ENCODE measurements at regions not wholly inside any gene's neighbourhood (a gene's known extent, or its start where the extent isn't known, plus 50 kb on each side); places are given as distances from the start of the nearest gene placed in this dataset.

GRCh38 chr15:73001840-73002239 is 50.4 kb upstream of the NEO1 start:
- H3K36me3 ChIP-seq, result no peaks in the 10 kb centered on the region
- peaks cover 4% of the 10 kb centered on the region for H3K4me1 ChIP-seq (replicated peaks)
- H3K9me3 ChIP-seq, result no peaks in the 10 kb centered on the region
- intact Hi-C loops (cut with DNase I), result no loop called here
- TF ChIP-seq CTCF (IDR thresholded peaks at IDR 0.05) (no peak), POLR2A (IDR thresholded peaks at IDR 0.05) (no peak), POLR2AphosphoS5 (IDR thresholded peaks at IDR 0.05) (no peak)
- H3K27me3 ChIP-seq (replicated peaks; ENCODE audit: insufficient read depth), result no peaks in the 10 kb centered on the region
- DNase-seq (ENCODE audit: low spot score), result no peak
- no peak overlapping the region for H3K4me3 ChIP-seq
- no peak overlapping the region for H3K27ac ChIP-seq
- 89% methylated on average over 2 of the region's 2 CpGs for WGBS

- no peak for DNase-seq (ENCODE audit: low spot score)
- Histone ChIP-seq H3K9me3 (no peaks in the 10 kb centered on the region), H3K27me3 (replicated peaks; ENCODE audit: insufficient read depth) (no peaks in the 10 kb centered on the region), H3K4me1 (replicated peaks) (peaks cover 4% of the 10 kb centered on the region), H3K4me3 (no peak overlapping the region), H3K36me3 (no peaks in the 10 kb centered on the region), H3K27ac (no peak overlapping the region)
- TF ChIP-seq POLR2A (IDR thresholded peaks at IDR 0.05) (no peak), POLR2AphosphoS5 (IDR thresholded peaks at IDR 0.05) (peak; percentile 17)
- 6% methylated on average over 4 of the region's 4 CpGs for WGBS
- intact Hi-C loops (cut with DNase I), result no loop called here
Measured at GRCh38 chr15:73000293-73000692, 52.0 kb upstream of the NEO1 start.

- WGBS, result 87% methylated on average over 3 of the region's 3 CpGs
- H3K9me3 ChIP-seq, result no peaks in the 10 kb centered on the region
- no peak for TF ChIP-seq CTCF (IDR thresholded peaks at IDR 0.05)
- no peak for TF ChIP-seq POLR2AphosphoS5 (IDR thresholded peaks at IDR 0.05)
- no peak for TF ChIP-seq POLR2A (IDR thresholded peaks at IDR 0.05)
- intact Hi-C loops (cut with DNase I), result no loop called here
- H3K27me3 ChIP-seq (replicated peaks; ENCODE audit: insufficient read depth), result no peaks in the 10 kb centered on the region
- H3K4me1 ChIP-seq (replicated peaks), result peaks cover 4% of the 10 kb centered on the region
- H3K36me3 ChIP-seq, result no peaks in the 10 kb centered on the region
- DNase-seq (ENCODE audit: low spot score), result no peak
- H3K27ac ChIP-seq, result no peak overlapping the region
- H3K4me3 ChIP-seq, result no peak overlapping the region
Measured at GRCh38 chr15:72999586-72999985, 52.7 kb upstream of the NEO1 start.

GRCh38 chr15:72998681-72999466 is 53.4 kb upstream of the NEO1 start:
- WGBS, result 55% methylated on average over 18 of the region's 18 CpGs
- no peaks in the 10 kb centered on the region for H3K27me3 ChIP-seq (replicated peaks; ENCODE audit: insufficient read depth)
- H3K9me3 ChIP-seq, result no peaks in the 10 kb centered on the region
- H3K4me3 ChIP-seq, result no peak overlapping the region
- DNase-seq (ENCODE audit: low spot score), result peak; percentile 27
- TF ChIP-seq CTCF (IDR thresholded peaks at IDR 0.05), result no peak
- TF ChIP-seq POLR2A (IDR thresholded peaks at IDR 0.05), result no peak
- no peak for TF ChIP-seq POLR2AphosphoS5 (IDR thresholded peaks at IDR 0.05)
- peaks cover 4% of the 10 kb centered on the region for H3K4me1 ChIP-seq (replicated peaks)
- peak overlapping the region; percentile 31 to 52 for H3K27ac ChIP-seq
- intact Hi-C loops (cut with DNase I), result no loop called here
- H3K36me3 ChIP-seq, result no peaks in the 10 kb centered on the region

GRCh38 chr15:72998226-72998625 is 54.0 kb upstream of the NEO1 start:
- peak overlapping the region; percentile 31 to 52 for H3K27ac ChIP-seq
- no peaks in the 10 kb centered on the region for H3K36me3 ChIP-seq
- no peaks in the 10 kb centered on the region for H3K9me3 ChIP-seq
- peak; percentile 60 for TF ChIP-seq POLR2AphosphoS5 (IDR thresholded peaks at IDR 0.05)
- no peak for TF ChIP-seq CTCF (IDR thresholded peaks at IDR 0.05)
- no peaks in the 10 kb centered on the region for H3K27me3 ChIP-seq (replicated peaks; ENCODE audit: insufficient read depth)
- 31% methylated on average over 7 of the region's 7 CpGs for WGBS
- DNase-seq (ENCODE audit: low spot score), result peak; percentile 65
- H3K4me3 ChIP-seq, result no peak overlapping the region
- intact Hi-C loops (cut with DNase I), result no loop called here
- peaks cover 4% of the 10 kb centered on the region for H3K4me1 ChIP-seq (replicated peaks)

Measured in prostate gland (tissue), 2 donors.